Hypothalamus (tissue), 51 donors: ENCODE measurements at regions not wholly inside any gene's neighbourhood (a gene's known extent, or its start where the extent isn't known, plus 50 kb on each side); places are given as distances from the start of the nearest gene placed in this dataset.

Experiments used
- DNase-seq, 51 donors: peaks; one replicate each; lab custom pipeline; 2025; lab: John Stamatoyannopoulos, UW

GRCh38 chr9:107636571-107637381, 147.2 kb upstream of the KLF4 start:
- peak in 3 of 51 donors; percentile 36 to 61 (median 52) for DNase-seq

- no peak for DNase-seq
Measured at GRCh38 chr9:107635803-107636174, 146.2 kb upstream of the KLF4 start.

- peak in 13 of 51 donors; percentile 8 to 52 (median 21) for DNase-seq
Measured at GRCh38 chr9:107635101-107635802, 145.7 kb upstream of the KLF4 start.

DNA sequence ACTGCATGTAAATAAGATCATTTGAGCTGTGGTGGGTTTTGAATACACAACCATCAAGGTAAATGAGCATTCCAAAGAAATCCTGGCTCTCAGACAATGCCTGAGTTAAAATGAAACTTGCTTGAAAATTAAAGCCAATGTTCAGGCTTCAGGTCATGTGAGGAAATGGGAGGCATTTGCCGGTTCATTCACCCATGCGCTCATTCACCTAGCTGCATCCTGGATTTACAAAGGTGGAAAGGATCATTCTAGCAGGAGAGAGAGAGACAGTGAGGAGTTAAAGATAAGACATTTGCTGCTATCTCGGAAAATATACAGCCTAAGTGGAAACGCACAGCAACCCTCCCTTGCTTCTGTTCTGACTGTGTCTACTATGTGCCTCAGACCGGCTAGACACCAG, 143.8 kb upstream of the KLF4 start:
- no peak for DNase-seq

DNA sequence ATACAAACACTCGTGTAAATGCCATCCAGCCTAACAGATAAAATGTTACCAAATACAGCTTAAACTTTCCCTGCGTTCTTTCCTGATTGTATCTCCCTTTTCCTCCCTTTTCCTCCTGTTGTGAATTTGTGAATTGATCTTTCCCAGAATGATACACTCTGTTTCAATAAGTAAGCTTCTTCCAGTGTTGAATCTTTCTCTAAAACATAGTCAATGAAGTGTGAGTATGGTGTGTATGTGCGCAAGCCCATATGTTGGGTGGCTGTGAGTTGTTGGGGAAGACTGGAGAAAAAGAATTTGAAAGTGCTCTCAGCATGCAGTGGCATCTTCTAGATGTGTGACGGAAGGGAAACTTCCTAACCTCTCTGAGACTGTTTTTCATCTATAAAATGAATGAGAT, 143.1 kb upstream of the KLF4 start:
- no peak for DNase-seq

DNA sequence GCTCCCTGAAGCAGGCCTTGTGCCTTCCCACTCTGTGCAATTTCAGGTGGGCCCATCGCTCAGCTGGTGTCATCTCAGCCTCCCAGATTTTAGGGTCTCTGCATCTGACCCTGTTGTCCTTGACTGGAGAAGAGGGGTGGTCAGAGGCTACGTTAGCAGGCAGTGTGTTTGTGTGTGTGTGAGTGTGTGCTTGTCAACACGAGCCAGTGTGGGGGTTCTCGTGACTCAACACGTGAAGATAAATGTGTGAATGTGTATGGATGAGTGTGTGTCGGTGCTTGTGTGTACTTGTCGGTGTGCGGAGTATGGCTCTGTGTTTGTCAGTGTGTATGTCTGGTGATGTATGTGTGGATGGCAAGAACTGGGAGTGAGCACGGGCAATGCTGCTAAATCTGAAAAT, 142.6 kb upstream of the KLF4 start:
- peak in 1 of 51 donors; percentile 5 for DNase-seq

DNA sequence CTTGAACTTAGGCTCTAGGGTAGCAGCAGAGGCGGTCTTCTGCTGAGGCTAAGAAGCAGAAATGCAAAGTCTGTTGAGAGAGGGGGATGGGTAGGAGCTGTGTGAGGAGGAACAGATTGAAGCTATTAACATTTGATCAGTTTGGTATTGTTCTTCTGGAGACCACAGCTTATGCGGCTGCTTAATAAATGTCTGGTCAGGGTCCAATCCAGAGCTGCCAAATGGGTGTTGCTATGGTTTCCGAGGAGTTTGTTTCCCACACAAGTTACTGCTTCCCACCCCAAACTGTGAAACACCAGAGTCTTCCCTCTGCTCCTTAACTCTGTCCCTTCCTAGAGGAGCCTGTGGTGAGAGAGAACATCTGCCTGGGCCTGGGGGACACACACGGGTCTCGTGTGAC, 142.2 kb upstream of the KLF4 start:
- no peak for DNase-seq

DNA sequence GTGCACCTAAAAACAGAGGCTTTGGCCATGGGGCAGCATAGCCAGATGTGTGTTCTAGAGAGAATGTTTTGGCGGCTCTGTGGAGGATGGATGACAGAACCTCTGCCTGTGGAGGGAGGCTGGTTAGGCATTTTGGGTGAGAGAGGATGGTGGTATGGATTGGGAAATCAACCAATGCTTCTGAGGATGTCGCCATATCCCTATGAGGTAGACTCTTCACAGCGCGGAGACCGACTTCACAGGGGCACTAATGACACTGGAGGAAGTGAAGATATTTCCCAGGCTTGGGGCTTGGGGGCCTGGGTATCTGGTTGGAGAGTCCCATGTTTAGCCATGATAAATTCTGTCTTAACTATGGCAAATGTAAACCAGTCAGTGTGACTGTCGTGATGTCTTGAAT, 140.6 kb upstream of the KLF4 start:
- DNase-seq, result no peak

DNA sequence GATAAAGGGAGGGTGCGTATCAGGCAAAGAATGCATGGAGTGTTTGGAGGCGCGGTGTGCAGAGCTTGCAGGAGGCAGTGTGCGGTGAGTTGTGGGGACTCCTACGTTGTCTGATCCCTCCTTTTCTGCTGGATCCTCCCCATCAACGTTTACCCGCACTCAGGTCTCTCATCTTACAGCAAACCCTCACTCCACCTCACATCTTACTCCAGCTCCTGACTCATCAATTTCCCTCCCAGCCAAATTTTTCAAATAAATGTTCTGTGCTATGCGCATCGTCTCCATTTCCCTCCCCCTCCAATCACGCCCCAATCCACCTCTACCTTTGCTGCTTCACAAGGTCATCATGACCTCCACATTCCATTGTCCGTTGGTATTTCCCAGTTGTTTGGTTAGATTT, 138.9 kb upstream of the KLF4 start:
- no peak for DNase-seq

- no peak for DNase-seq
Measured at GRCh38 chr9:107627781-107628180, 138.2 kb upstream of the KLF4 start.

DNA sequence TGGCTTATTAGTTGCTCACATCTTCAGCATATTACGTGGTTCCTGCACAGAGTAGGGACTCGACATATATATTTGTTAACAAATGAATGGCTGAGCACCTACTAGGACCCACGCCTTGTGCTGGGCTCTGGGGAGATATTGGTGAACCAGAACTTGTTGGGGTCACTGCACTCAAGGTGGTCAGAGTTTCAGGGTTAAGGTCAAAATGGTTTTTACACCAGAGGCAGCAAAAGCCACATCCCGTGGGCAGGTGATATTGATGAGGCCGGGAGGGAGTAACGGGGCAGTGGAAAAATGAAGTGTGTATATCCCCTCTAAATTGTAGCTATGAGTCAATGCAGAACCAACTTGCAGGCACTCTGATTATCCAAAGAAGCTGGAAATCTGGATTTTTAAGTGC, 136.5 kb upstream of the KLF4 start:
- DNase-seq, result no peak

GRCh38 chr9:107625383-107625984, 135.9 kb upstream of the KLF4 start:
- no peak for DNase-seq

DNA sequence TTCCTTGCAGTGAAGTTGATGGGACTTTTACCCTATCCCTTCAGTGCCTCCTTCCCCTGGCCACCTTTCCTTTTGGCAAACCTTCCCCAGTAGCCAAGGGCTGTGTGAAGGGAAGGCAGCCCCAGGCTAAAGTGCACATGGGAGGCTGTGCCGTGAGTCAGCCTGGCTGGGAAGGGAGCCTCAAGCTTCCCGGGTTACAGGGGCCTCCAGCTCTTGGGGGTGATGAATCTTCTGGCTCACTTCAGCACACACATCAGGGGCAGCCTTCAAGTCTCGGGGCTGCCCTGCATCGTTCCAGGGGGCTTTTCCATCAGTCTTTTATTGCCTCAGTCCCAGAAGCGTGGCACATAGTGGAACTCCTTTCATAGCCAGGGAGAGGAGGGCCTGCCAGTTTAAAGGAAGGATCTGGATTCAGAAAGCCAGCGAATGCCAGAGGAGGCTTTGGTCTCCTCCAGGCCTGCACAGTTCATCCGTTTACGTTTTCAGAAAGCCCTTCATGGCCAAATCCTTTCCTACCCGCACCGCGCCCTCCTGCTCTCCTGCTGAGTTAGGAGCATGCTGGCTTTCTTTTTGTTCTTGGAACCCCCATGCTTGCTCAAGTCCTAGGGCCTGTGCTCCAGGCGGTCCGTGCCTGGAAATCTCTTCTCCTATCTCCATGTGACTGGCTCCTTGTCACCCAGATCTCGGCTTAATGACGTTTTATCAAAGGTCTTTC, 134.8 kb upstream of the KLF4 start:
- no peak for DNase-seq

GRCh38 chr9:107621436-107621835, 131.9 kb upstream of the KLF4 start:
- DNase-seq, result no peak

DNA sequence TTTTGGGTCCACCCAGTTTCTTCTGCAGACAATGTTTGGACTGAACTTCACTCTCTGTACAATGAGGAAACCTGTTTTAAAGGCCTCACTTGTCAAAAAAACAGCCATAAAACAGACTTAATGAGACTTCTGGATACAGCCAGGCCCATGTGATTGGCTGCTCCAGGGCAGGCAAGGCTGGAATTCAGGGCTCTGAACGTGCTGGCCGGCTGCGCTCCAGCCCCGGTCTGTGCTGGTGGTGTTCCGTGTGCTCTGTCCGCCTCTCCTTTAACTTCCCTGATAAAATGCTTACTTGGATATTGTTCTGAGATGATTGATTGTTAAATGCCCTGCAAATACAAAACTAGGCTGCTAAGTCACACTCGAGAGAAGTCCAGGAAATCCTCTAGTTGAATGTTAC, 131.2 kb upstream of the KLF4 start:
- peak in 2 of 51 donors; percentile 1 to 7 for DNase-seq

- DNase-seq, result no peak
Measured at GRCh38 chr9:107620236-107620635, 130.7 kb upstream of the KLF4 start.

- DNase-seq, result no peak
Measured at GRCh38 chr9:107615321-107615720, 125.8 kb upstream of the KLF4 start.

DNA sequence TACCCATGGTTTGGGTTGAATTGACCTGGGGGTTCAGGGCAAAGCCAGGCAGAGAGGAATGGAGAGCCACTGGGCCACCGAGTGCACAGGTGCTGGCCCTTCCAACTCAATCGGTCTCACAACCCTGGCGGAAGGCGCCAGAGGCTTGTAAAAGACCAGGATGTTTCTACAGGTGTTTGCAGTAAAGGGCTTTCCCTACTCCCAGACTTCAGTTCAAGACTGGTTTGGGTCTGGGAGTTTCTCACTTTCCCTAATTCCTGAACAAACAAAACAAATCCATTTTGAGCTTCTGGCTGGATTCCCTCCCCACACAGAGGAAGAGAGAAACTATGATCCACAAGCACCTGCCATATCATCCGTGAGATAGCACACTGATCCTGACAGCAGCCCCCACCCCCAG, 125.2 kb upstream of the KLF4 start:
- DNase-seq, result no peak

- DNase-seq, result no peak
Measured at GRCh38 chr9:107613321-107613720, 123.8 kb upstream of the KLF4 start.

- DNase-seq, result peak in 13 of 51 donors; percentile 1 to 37 (median 13)
Measured at GRCh38 chr9:107612136-107612535, 122.6 kb upstream of the KLF4 start.

DNA sequence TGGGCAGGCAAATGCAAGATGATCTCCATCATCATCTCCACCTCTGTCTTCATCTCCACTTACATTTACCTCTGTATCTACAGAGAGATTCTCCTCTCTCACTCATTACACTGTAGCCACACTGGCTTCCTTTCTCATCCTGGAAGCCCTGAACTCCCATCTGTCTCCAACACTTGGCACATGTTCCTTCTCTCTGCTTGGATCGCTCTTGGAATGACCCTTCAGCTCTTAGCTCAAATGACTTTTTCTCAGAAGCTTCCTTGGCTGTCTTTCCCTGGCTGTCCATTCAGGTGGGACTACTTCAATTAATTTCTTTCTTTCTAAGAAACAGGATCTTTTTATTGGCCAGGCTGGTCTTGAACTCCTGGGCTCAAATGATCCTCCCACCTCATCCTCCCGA, 120.0 kb upstream of the KLF4 start:
- no peak for DNase-seq
